Calu3 (cell line): ENCODE measurements at regions not wholly inside any gene's neighbourhood (a gene's known extent, or its start where the extent isn't known, plus 50 kb on each side); places are given as distances from the start of the nearest gene placed in this dataset.

Experiments
- BruUV-seq: library from RNA; stranded (reverse); fragments of 400-500 nt; replicated peaks from 2 replicates; lab custom pipeline; 2021; lab: Mats Ljungman, UMichigan
- CTCF ChIA-PET: fragments of 300-600 bp; sonication (Branson Sonifier 250); formaldehyde crosslinking; loops from one replicate; lab custom pipeline; 2022; ENCODE audit warnings: antibody characterized with exemption; lab: Charles Lee
- DNase-seq: peaks from one replicate; pipeline ENCODE4 v3.0.0; 2022
- H3K27ac Mint-ChIP-seq: one replicate; pipeline ENCODE4 v1.8.0; 2022; ENCODE audit warnings: mixed read lengths; ENCODE audit not compliant: unreplicated experiment
- H3K27me3 Mint-ChIP-seq: one replicate; pipeline ENCODE4 v1.8.0; 2022; ENCODE audit warnings: mixed read lengths; ENCODE audit not compliant: unreplicated experiment
- H3K36me3 Mint-ChIP-seq: one replicate; pipeline ENCODE4 v1.8.0; 2022; ENCODE audit warnings: mild to moderate bottlenecking, moderate library complexity, mixed read lengths; ENCODE audit not compliant: insufficient read depth, unreplicated experiment
- H3K4me1 Mint-ChIP-seq: one replicate; pipeline ENCODE4 v1.8.0; 2022; ENCODE audit warnings: mild to moderate bottlenecking, low read depth, mixed read lengths; ENCODE audit not compliant: unreplicated experiment
- H3K4me3 Mint-ChIP-seq: one replicate; pipeline ENCODE4 v1.8.0; 2022; ENCODE audit warnings: mild to moderate bottlenecking, low read depth, moderate library complexity, mixed read lengths; ENCODE audit not compliant: unreplicated experiment
- H3K9me3 Mint-ChIP-seq: one replicate; pipeline ENCODE4 v1.8.0; 2022; ENCODE audit warnings: low read depth, mixed read lengths; ENCODE audit not compliant: unreplicated experiment
- intact Hi-C: fragments of 100-400 bp; cut with micrococcal nuclease; formaldehyde crosslinking; loops from one replicate; pipeline ENCODE4 v1.10.0; 2022; ENCODE audit not compliant: unreplicated experiment
- TF ChIP-seq, protein P1 (sequence below): fragments of 200-600 bp; IDR thresholded peaks from one replicate; pipeline ENCODE4 v1.8.0; 2022; ENCODE audit warnings: antibody characterized with exemption; ENCODE audit not compliant: unreplicated experiment

DNA sequence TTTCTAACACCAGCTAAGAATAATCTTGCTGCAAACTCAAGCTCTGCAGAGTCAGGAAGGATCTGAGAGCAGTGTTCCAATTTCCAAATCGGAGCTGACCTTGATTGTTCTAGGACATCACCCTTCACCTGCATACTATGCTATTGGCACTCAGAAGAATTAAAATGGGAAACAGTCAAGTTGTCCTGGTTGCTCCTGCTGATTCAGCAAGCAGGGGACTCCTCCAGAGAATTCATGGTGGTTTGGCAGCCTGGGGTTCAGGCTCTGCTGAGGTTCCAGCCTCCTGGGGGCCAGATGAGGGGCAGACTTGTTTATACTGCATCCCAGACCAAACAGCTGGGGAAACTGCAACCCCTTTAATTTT, 213.7 kb upstream of the ADAMTS9 start:
- no peak overlapping the region for H3K27ac Mint-ChIP-seq

DNA sequence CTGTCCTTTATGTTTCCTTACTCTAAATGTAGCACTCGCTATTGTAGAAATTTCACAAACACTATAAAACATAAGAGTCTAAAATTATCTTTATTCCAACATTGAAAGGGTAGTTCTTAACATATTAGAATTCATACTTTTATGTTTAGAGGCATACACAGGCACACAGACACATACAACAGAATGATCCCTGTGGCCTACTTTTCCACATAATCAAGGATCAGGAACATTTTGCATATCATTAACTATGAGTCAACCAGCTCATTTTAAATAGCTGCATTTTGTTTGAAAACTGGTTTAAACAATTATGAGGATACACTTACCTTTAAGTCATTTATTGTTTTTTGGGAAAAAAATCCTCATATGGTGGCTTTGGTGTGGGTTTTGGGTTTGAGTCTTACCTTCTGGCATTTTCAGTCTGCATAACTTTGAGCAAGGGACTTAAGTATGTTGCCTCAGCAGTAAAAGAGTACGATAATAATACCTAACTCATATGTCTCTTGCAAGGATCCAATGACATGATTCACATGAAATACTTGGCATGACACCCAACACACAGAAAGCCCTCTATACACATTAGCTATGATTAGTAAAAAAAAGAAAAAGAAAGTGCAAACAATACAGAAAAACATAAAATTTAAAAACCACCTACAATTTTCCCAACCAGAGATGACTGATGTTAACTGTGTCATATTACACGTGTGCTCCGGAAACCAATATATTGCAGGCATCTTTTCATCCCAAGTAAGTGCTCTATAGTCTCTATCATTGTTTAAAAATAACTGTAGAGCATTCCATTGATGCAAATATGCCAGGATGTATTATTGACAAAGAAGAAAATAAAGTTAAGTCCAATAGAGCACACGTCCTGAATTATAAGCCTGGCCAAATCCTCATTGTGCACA, 213.1 kb upstream of the ADAMTS9 start:
- BruUV-seq, result no TSS peak
- TF ChIP-seq, protein P1, sequence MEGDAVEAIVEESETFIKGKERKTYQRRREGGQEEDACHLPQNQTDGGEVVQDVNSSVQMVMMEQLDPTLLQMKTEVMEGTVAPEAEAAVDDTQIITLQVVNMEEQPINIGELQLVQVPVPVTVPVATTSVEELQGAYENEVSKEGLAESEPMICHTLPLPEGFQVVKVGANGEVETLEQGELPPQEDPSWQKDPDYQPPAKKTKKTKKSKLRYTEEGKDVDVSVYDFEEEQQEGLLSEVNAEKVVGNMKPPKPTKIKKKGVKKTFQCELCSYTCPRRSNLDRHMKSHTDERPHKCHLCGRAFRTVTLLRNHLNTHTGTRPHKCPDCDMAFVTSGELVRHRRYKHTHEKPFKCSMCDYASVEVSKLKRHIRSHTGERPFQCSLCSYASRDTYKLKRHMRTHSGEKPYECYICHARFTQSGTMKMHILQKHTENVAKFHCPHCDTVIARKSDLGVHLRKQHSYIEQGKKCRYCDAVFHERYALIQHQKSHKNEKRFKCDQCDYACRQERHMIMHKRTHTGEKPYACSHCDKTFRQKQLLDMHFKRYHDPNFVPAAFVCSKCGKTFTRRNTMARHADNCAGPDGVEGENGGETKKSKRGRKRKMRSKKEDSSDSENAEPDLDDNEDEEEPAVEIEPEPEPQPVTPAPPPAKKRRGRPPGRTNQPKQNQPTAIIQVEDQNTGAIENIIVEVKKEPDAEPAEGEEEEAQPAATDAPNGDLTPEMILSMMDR, result no peak
- no peak for DNase-seq
- H3K4me1 Mint-ChIP-seq, result peaks cover 9% of the 10 kb centered on the region
- H3K9me3 Mint-ChIP-seq, result no peaks in the 10 kb centered on the region
- H3K27me3 Mint-ChIP-seq, result no peaks in the 10 kb centered on the region
- H3K27ac Mint-ChIP-seq, result no peak overlapping the region
- intact Hi-C loops, result no loop called here
- CTCF ChIA-PET, result no interaction called here
- H3K4me3 Mint-ChIP-seq, result no peak overlapping the region
- peaks cover 6% of the 10 kb centered on the region for H3K36me3 Mint-ChIP-seq

More for the DNA sequence above, 213.7 kb upstream of the ADAMTS9 start:
- peaks cover 9% of the 10 kb centered on the region for H3K4me1 Mint-ChIP-seq
- no peaks in the 10 kb centered on the region for H3K27me3 Mint-ChIP-seq
- intact Hi-C loops, result no loop called here
- BruUV-seq, result no TSS peak
- CTCF ChIA-PET, result no interaction called here
- peaks cover 6% of the 10 kb centered on the region for H3K36me3 Mint-ChIP-seq
- DNase-seq, result no peak
- H3K9me3 Mint-ChIP-seq, result no peaks in the 10 kb centered on the region
- no peak overlapping the region for H3K4me3 Mint-ChIP-seq
- TF ChIP-seq, protein P1, result no peak

DNA sequence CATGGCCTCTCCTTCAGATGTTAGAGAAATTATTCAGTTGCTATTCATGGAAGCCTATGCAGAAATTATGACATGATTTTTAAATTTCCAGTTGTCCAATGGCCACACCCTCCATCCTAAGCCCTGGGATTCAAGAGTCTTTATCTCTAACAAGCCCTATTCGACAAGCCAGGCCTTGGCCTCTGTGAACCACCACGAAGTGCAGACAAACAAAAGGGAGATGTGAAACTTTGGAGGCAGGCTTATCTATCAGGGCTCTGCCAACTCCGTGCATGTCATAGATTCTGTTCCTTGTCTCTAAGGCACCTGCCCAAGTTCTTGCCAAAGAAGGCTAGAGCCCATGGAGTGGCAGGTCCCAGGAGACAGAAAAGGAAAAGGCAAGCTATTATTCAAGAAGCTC, 212.4 kb upstream of the ADAMTS9 start:
- intact Hi-C loops, result no loop called here
- CTCF ChIA-PET, result no interaction called here
- TF ChIP-seq, protein P1, result no peak
- Mint-ChIP-seq H3K27ac (no peak overlapping the region), H3K4me3 (no peak overlapping the region), H3K9me3 (no peaks in the 10 kb centered on the region), H3K27me3 (no peaks in the 10 kb centered on the region), H3K36me3 (peaks cover 6% of the 10 kb centered on the region), H3K4me1 (peaks cover 9% of the 10 kb centered on the region)
- no TSS peak for BruUV-seq
- DNase-seq, result no peak

DNA sequence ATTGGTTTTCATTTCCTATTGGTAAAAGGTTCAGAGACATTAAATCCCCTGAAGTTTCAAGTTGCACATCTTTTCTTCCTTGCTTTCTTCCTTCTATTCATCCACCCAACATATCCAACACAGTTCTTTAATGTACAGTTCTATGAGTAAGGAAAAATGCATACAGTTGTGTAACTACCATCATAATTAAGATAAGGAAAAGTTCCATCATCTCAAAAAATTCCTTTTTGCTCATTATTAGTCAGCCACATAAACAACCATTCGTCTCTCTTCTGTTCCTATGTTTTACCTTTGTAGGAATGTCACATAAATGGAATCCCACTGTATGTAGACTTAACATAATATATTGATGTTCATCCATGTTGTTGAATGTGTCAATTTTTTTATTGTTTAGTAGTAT, 211.1 kb upstream of the ADAMTS9 start:
- no peaks in the 10 kb centered on the region for H3K27me3 Mint-ChIP-seq
- CTCF ChIA-PET, result no interaction called here

More for the DNA sequence above, 211.1 kb upstream of the ADAMTS9 start:
- intact Hi-C loops, result no loop called here
- no peak for DNase-seq
- Mint-ChIP-seq H3K4me3 (no peak overlapping the region), H3K9me3 (no peaks in the 10 kb centered on the region), H3K4me1 (peaks cover 9% of the 10 kb centered on the region), H3K36me3 (peaks cover 6% of the 10 kb centered on the region), H3K27ac (no peak overlapping the region)
- BruUV-seq, result no TSS peak
- TF ChIP-seq, protein P1, result no peak
